ENCODE measurements at regions not wholly inside any gene's neighbourhood (a gene's known extent, or its start where the extent isn't known, plus 50 kb on each side); places are given as distances from the start of the nearest gene placed in this dataset.

DNA sequence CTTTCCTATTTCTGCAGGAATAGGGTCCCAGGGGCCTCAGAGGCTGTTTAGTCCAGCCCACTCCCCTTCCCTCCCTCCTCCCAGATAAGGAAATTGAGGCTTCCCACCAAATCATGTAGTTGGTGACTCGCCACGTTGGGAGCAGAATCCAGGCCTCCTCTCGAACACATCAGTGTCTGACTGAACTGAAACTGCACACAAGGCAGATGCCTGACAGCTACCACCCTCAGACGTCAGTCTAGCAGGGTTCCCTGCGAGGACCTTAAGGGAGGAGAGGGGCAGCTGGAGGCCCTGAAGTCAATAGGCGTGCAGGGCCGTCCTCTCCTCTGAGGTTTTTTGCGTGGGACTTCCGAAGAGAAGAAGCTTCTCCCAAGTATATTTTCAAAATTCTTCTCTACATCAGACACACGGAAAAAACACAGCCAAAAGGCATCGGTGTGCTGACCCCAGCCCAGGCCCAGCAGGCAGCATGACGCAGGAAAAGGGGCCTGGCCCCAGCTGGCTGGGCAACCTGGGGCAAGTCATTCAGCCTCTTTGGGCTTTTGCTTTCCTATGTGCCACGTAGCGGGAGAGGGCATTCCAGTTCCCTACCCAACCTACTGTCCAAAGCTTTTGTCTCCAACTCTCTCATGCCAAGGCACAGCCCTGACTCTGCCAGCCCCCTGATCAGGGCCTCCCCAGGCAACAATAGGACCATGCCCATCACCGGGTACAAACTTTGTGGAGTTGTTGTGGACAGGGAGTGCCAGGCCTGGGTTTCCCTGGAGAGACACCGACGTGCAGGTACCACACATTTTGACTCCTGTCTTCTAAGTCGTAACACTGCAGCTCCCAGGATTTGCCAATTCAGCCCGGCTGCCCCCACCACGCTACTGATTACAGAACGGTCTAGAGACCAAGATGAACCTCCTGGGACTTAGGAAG lies 283.1 kb downstream of the XXYLT1 start:
- 93% methylated on average over 21 of the region's 21 CpGs for WGBS
- TF ChIP-seq, protein P1, sequence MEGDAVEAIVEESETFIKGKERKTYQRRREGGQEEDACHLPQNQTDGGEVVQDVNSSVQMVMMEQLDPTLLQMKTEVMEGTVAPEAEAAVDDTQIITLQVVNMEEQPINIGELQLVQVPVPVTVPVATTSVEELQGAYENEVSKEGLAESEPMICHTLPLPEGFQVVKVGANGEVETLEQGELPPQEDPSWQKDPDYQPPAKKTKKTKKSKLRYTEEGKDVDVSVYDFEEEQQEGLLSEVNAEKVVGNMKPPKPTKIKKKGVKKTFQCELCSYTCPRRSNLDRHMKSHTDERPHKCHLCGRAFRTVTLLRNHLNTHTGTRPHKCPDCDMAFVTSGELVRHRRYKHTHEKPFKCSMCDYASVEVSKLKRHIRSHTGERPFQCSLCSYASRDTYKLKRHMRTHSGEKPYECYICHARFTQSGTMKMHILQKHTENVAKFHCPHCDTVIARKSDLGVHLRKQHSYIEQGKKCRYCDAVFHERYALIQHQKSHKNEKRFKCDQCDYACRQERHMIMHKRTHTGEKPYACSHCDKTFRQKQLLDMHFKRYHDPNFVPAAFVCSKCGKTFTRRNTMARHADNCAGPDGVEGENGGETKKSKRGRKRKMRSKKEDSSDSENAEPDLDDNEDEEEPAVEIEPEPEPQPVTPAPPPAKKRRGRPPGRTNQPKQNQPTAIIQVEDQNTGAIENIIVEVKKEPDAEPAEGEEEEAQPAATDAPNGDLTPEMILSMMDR (IDR thresholded peaks at IDR 0.05) = no peak
- no peak for TF ChIP-seq POLR2AphosphoS5 (IDR thresholded peaks at IDR 0.05)
- no peak overlapping the region for H3K27ac ChIP-seq
- H3K4me1 ChIP-seq (replicated peaks) = peaks cover 3% of the 10 kb centered on the region
- no peaks in the 10 kb centered on the region for H3K36me3 ChIP-seq
- intact Hi-C loops (cut with DNase I) = loop anchor here (5.0 kb wide), 1 partner anchor 301 kb away; the partner anchor contains the start of gene FAM43A
- no peaks in the 10 kb centered on the region for H3K9me3 ChIP-seq
- H3K27me3 ChIP-seq (replicated peaks; ENCODE audit: insufficient read depth) = no peaks in the 10 kb centered on the region
- H3K4me3 ChIP-seq = no peak overlapping the region
- no peak for DNase-seq (ENCODE audit: low spot score)

DNA sequence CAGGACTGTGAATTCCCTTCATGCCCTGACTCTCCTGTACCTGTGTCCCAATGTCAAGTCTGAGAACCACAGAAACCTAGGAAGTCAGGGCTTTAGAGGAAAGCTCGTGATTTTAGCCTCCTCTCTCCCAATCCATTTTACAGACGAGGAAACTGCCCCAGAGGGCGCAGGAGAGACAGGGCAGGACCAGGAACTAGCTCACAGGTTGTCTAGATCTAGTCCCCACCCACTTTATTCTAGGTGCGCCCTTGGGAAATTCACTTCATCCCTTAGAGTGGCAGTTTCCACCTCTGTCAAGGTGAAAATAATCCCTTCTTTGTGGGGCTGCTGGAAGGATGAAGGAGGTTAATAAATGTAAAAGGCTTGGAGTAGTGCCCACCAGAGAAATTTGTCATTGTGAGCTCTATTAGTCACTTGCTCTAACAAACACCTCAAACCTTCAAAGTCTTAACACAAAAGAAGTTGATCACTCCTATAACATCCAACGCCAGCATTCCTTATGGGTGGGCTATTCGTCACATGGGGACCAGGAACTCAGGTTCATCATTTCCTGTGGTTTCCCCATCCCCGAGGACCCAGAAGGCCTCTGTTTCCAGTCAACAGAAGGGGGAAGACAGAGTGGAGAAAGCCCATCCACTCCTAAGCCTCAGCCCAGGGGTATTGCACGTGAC lies 282.3 kb downstream of the XXYLT1 start:
- Histone ChIP-seq H3K36me3 (no peaks in the 10 kb centered on the region), H3K4me1 (replicated peaks) (peaks cover 3% of the 10 kb centered on the region), H3K27me3 (replicated peaks; ENCODE audit: insufficient read depth) (no peaks in the 10 kb centered on the region), H3K27ac (no peak overlapping the region), H3K9me3 (no peaks in the 10 kb centered on the region), H3K4me3 (no peak overlapping the region)
- DNase-seq (ENCODE audit: low spot score) = no peak
- TF ChIP-seq, protein P1 (IDR thresholded peaks at IDR 0.05) = no peak
- TF ChIP-seq POLR2A (IDR thresholded peaks at IDR 0.05) = no peak
- no peak for TF ChIP-seq POLR2AphosphoS5 (IDR thresholded peaks at IDR 0.05)
- 83% methylated on average over 8 of the region's 8 CpGs for WGBS
- intact Hi-C loops (cut with DNase I) = loop anchor here (5.0 kb wide), 1 partner anchor 301 kb away; the partner anchor contains the start of gene FAM43A

DNA sequence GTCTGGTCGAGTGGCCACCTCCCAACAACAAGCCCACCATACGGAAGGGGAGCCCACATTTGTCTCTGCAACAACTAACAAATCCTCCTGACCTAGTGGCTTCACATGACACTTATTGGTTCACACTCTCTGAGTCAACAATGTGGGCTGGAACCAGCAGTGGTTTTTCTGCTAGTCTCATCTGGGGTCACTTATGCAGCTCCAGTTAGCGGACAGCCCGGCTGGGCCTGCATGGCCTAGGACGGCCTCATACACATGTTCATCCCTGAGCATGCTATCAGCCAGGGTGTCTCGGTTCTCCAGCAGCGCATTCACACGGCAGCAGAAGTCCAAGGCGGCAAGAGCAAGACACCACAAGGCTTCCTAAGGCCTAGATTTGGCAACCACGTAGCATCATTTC lies 281.7 kb downstream of the XXYLT1 start:
- H3K27ac ChIP-seq = no peak overlapping the region
- DNase-seq (ENCODE audit: low spot score) = no peak
- no peaks in the 10 kb centered on the region for H3K27me3 ChIP-seq (replicated peaks; ENCODE audit: insufficient read depth)
- no peaks in the 10 kb centered on the region for H3K9me3 ChIP-seq
- H3K4me3 ChIP-seq = no peak overlapping the region
- 97% methylated on average over 10 of the region's 10 CpGs for WGBS
- no peaks in the 10 kb centered on the region for H3K36me3 ChIP-seq
- TF ChIP-seq POLR2AphosphoS5 (IDR thresholded peaks at IDR 0.05) = no peak
- TF ChIP-seq, protein P1 (IDR thresholded peaks at IDR 0.05) = no peak
- no peak for TF ChIP-seq POLR2A (IDR thresholded peaks at IDR 0.05)
- H3K4me1 ChIP-seq (replicated peaks) = peaks cover 3% of the 10 kb centered on the region
- intact Hi-C loops (cut with DNase I) = loop anchor here (5.0 kb wide), 1 partner anchor 302 kb away; the partner anchor contains the start of gene FAM43A

DNA sequence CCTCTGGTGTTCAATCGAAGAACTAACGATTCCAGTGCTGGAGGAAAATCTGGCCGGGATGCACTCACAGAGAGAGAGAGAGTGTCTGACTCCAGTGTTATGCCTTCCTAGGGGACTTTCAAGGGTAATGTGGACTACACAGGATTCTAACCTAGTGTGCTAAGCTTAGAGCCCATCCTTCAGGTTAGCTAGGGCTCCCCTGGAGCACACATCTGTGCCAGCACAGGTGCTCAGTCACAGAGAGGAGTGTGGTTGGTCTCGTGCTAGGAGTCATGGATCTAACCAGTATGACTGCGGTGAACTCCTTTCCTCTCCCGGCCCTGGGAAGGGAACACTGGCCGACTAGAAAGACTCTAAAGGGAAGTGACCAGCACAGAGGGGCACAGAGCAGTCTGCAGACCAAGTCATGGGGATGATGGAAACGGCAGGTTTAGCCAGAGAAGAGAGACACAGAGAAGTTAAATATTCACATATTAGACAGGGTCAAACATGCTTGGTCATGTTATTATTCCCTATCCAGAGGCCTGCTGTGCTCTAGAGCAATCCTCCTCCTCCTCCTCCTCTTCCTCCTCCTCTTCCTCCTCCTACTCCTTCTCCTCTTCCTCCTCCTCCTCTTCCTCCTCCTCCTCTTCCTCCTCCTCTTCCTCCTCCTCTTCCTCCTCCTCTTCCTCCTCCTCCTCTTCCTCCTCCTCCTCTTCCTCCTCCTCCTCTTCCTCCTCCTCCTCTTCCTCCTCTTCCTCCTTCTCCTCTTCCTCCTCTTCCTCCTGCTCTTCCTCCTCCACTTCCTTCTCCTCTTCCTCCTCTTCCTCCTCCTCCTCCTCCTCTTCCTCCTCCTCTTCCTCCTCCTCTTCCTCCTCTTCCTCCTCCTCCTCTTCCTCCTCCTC lies 280.3 kb downstream of the XXYLT1 start:
- H3K9me3 ChIP-seq = no peaks in the 10 kb centered on the region
- no peak overlapping the region for H3K27ac ChIP-seq
- H3K4me3 ChIP-seq = no peak overlapping the region
- intact Hi-C loops (cut with DNase I) = no loop called here
- H3K36me3 ChIP-seq = no peaks in the 10 kb centered on the region
- 72% methylated on average over 8 of the region's 8 CpGs for WGBS
- H3K4me1 ChIP-seq (replicated peaks) = no peaks in the 10 kb centered on the region
- no peaks in the 10 kb centered on the region for H3K27me3 ChIP-seq (replicated peaks; ENCODE audit: insufficient read depth)
- DNase-seq (ENCODE audit: low spot score) = no peak
- TF ChIP-seq, protein P1 (IDR thresholded peaks at IDR 0.05) = no peak
- TF ChIP-seq POLR2A (IDR thresholded peaks at IDR 0.05) (no peak), POLR2AphosphoS5 (IDR thresholded peaks at IDR 0.05) (no peak)

All from prostate gland (tissue), 2 donors.